ENCODE measurements at regions not wholly inside any gene's neighbourhood (a gene's known extent, or its start where the extent isn't known, plus 50 kb on each side); places are given as distances from the start of the nearest gene placed in this dataset.
"Not testable (repeated sequence)": the region's sequence is repeated elsewhere in the genome, so short reads cannot be mapped to it uniquely, and the experiment has no call there.

GRCh38 chr4:144421056-144421455 lies 224.9 kb upstream of the HHIP start:
- no peak for DNase-seq (ENCODE audit: low read depth)
- H3K36me3 ChIP-seq (ENCODE audit: control insufficient read depth, insufficient read depth, low read length, severe bottlenecking), result no peaks in the 10 kb centered on the region
- H3K4me1 ChIP-seq (ENCODE audit: control insufficient read depth, insufficient read depth, low read length), result peaks cover 7% of the 10 kb centered on the region

DNA sequence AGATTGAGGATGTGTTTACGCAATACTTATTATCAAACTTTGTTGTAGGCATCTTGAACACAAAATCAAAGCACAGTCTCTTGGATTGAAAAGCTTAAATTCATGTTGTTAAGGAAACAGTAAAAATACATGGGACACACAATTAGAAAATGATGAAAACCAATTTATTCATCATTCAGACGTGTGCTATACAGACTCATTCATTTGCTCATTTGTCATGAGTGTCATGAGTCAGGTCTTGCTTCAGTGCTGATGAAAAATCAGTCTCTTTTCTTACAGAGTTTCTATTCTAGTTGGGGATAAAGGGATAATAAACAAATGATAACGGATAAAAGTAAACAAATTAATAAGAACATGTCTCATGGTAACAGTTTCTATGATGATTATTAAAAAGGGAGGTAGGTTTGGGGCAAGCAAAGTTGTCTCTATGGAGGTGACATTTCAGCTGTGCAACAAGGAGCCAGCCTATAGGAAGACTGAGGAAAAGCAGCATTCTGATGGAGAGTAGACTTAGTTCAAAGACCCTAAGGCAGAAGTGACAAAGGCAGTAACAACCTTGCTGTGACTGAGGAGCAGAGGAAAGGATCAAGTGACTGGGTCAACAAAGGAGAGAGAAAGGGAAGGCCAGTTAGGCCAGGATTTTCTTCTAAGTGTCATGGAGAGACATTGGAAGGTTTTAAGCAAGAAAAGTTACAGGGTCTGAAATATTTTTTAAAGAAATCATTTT lies 224.0 kb upstream of the HHIP start:
- H3K4me1 ChIP-seq (ENCODE audit: control insufficient read depth, insufficient read depth, low read length), result peaks cover 7% of the 10 kb centered on the region
- H3K9ac ChIP-seq (ENCODE audit: low read length), result no peak overlapping the region
- no peak overlapping the region for H3K4me3 ChIP-seq (ENCODE audit: low read length)
- DNase-seq (ENCODE audit: low read depth), result no peak
- no peaks in the 10 kb centered on the region for H3K27me3 ChIP-seq (replicated peaks; ENCODE audit: control insufficient read depth, insufficient read depth, low read length)
- H3K36me3 ChIP-seq (ENCODE audit: control insufficient read depth, insufficient read depth, low read length, severe bottlenecking), result no peaks in the 10 kb centered on the region
- no peaks in the 10 kb centered on the region for H3K9me3 ChIP-seq (ENCODE audit: control insufficient read depth, low read length)

More at GRCh38 chr4:144421056-144421455, 224.9 kb upstream of the HHIP start:
- Histone ChIP-seq H3K27me3 (replicated peaks; ENCODE audit: control insufficient read depth, insufficient read depth, low read length) (no peaks in the 10 kb centered on the region), H3K4me3 (ENCODE audit: low read length) (no peak overlapping the region), H3K9me3 (ENCODE audit: control insufficient read depth, low read length) (no peaks in the 10 kb centered on the region), H3K9ac (ENCODE audit: low read length) (no peak overlapping the region)

DNA sequence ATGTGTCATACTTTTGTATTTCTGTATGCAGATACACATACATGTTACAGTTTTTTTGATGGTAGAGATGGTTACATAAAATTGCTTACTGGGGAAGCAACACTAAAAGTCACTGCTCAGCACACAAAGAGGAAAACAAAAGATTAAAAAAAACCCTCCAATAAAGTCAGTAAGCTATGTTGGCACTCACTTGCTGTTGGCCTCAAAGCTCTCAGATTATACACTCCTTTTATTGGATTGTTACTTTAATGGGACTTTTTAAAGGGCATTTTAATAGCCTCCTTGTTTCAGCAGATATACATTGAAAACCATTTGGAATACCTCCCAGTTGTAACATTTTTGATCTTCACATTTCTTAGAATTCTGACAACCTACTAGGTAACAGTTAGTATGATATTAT lies 222.0 kb upstream of the HHIP start:
- no peak overlapping the region for H3K4me3 ChIP-seq (ENCODE audit: low read length)
- H3K4me1 ChIP-seq (ENCODE audit: control insufficient read depth, insufficient read depth, low read length), result peaks cover 7% of the 10 kb centered on the region
- H3K27me3 ChIP-seq (replicated peaks; ENCODE audit: control insufficient read depth, insufficient read depth, low read length), result no peaks in the 10 kb centered on the region
- no peak for DNase-seq (ENCODE audit: low read depth)
- no peak overlapping the region for H3K9ac ChIP-seq (ENCODE audit: low read length)
- H3K36me3 ChIP-seq (ENCODE audit: control insufficient read depth, insufficient read depth, low read length, severe bottlenecking), result no peaks in the 10 kb centered on the region
- H3K9me3 ChIP-seq (ENCODE audit: control insufficient read depth, low read length), result no peaks in the 10 kb centered on the region

- H3K4me1 ChIP-seq (ENCODE audit: control insufficient read depth, insufficient read depth, low read length); H3K27me3 ChIP-seq (replicated peaks; ENCODE audit: control insufficient read depth, insufficient read depth, low read length); H3K4me3 ChIP-seq (ENCODE audit: low read length); DNase-seq (ENCODE audit: low read depth); H3K36me3 ChIP-seq (ENCODE audit: control insufficient read depth, insufficient read depth, low read length, severe bottlenecking); H3K9me3 ChIP-seq (ENCODE audit: control insufficient read depth, low read length); H3K9ac ChIP-seq (ENCODE audit: low read length): not testable (repeated sequence)
Observed at GRCh38 chr4:144426023-144426422, 219.9 kb upstream of the HHIP start.

DNA sequence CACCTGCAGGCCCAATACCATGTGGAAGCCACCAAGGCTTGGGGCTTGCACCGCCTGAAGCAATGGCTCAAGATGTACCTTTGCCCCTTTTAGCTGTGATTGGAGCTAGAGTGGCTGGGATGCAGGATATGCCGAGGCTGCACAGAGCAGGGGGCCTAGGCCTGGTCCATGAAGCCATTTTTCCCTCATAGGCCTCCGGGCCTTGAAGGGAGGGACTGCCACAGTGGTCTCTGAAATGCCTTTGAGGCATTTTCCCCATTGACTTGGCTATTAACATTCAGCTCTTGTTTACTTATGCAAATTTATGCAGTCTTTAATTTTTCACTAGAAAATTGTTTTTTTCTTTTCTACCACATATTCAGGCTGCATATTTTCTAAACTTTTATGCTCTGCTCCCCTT lies 203.2 kb upstream of the HHIP start:
- H3K4me1 ChIP-seq (ENCODE audit: control insufficient read depth, insufficient read depth, low read length), result no peaks in the 10 kb centered on the region
- no peak overlapping the region for H3K9ac ChIP-seq (ENCODE audit: low read length)
- H3K4me3 ChIP-seq (ENCODE audit: low read length), result no peak overlapping the region
- H3K9me3 ChIP-seq (ENCODE audit: control insufficient read depth, low read length), result no peaks in the 10 kb centered on the region
- H3K27me3 ChIP-seq (replicated peaks; ENCODE audit: control insufficient read depth, insufficient read depth, low read length), result no peaks in the 10 kb centered on the region
- H3K36me3 ChIP-seq (ENCODE audit: control insufficient read depth, insufficient read depth, low read length, severe bottlenecking), result no peaks in the 10 kb centered on the region
- no peak for DNase-seq (ENCODE audit: low read depth)

- Histone ChIP-seq H3K4me1 (ENCODE audit: control insufficient read depth, insufficient read depth, low read length) (peaks cover 10% of the 10 kb centered on the region), H3K9ac (ENCODE audit: low read length) (no peak overlapping the region), H3K27me3 (replicated peaks; ENCODE audit: control insufficient read depth, insufficient read depth, low read length) (no peaks in the 10 kb centered on the region), H3K9me3 (ENCODE audit: control insufficient read depth, low read length) (no peaks in the 10 kb centered on the region), H3K4me3 (ENCODE audit: low read length) (peak overlapping the region; percentile 40), H3K36me3 (ENCODE audit: control insufficient read depth, insufficient read depth, low read length, severe bottlenecking) (no peaks in the 10 kb centered on the region)
- no peak for DNase-seq (ENCODE audit: low read depth)
Observed at GRCh38 chr4:144449611-144450010, 196.3 kb upstream of the HHIP start.

GRCh38 chr4:144450526-144450925 lies 195.4 kb upstream of the HHIP start:
- Histone ChIP-seq H3K4me3 (ENCODE audit: low read length) (no peak overlapping the region), H3K36me3 (ENCODE audit: control insufficient read depth, insufficient read depth, low read length, severe bottlenecking) (no peaks in the 10 kb centered on the region), H3K9ac (ENCODE audit: low read length) (no peak overlapping the region), H3K27me3 (replicated peaks; ENCODE audit: control insufficient read depth, insufficient read depth, low read length) (no peaks in the 10 kb centered on the region), H3K9me3 (ENCODE audit: control insufficient read depth, low read length) (no peaks in the 10 kb centered on the region), H3K4me1 (ENCODE audit: control insufficient read depth, insufficient read depth, low read length) (peaks cover 10% of the 10 kb centered on the region)
- no peak for DNase-seq (ENCODE audit: low read depth)

DNA sequence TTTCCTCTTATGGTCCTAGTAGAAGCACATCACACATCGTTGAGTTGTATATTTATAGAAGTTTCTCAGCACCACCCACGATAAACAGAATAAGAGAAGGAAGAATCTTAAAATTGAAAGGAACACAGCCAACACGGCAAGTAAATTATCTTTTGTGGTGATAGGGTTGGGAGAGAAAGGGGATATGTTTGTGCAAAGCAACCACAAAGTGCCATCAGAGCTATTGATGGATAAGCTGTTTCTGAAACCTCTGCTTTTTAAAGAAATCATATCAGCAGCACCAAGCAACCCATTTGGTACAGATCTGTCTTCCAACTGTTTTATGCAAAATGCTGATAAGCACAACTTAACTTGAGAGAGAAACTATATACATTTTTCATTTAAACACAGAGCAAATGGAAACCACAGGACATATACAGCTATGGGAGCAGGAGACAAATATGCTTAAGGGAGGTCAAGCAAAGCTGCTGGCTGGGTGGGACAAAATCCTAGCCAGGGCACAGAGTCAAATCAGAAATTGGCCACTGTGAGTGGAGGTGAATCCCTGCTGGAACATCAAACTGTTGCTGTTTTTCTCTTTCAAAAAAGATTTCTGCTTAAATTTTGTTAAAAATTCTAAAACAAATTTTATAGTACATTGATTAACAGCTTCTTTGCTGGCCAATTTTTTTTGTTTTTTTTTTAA lies 194.0 kb upstream of the HHIP start:
- no peaks in the 10 kb centered on the region for H3K36me3 ChIP-seq (ENCODE audit: control insufficient read depth, insufficient read depth, low read length, severe bottlenecking)
- H3K27me3 ChIP-seq (replicated peaks; ENCODE audit: control insufficient read depth, insufficient read depth, low read length), result no peaks in the 10 kb centered on the region
- no peak for DNase-seq (ENCODE audit: low read depth)
- H3K4me3 ChIP-seq (ENCODE audit: low read length), result no peak overlapping the region
- H3K4me1 ChIP-seq (ENCODE audit: control insufficient read depth, insufficient read depth, low read length), result peaks cover 10% of the 10 kb centered on the region
- H3K9me3 ChIP-seq (ENCODE audit: control insufficient read depth, low read length), result no peaks in the 10 kb centered on the region
- no peak overlapping the region for H3K9ac ChIP-seq (ENCODE audit: low read length)

DNA sequence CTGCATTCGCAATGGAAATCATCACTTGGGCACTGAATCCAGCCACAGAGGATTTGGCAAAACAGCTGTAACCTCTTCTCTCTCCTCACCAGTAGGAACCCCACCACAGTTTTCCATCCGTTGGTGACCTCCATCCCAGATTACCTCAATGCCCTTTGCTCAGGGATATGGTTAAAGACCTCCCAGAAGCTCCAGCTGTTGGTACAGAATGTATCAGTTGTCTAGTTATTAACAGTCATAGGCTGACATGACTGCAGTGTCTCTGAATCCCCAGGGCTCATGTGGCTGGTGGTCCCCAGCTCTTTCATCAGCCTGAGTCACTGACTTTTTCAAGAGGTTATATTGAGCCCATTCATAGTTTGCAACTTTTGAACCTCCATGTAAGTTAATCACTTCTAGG lies 189.8 kb upstream of the HHIP start:
- Histone ChIP-seq H3K36me3 (ENCODE audit: control insufficient read depth, insufficient read depth, low read length, severe bottlenecking) (no peaks in the 10 kb centered on the region), H3K4me1 (ENCODE audit: control insufficient read depth, insufficient read depth, low read length) (no peaks in the 10 kb centered on the region), H3K9me3 (ENCODE audit: control insufficient read depth, low read length) (no peaks in the 10 kb centered on the region), H3K4me3 (ENCODE audit: low read length) (no peak overlapping the region), H3K9ac (ENCODE audit: low read length) (no peak overlapping the region), H3K27me3 (replicated peaks; ENCODE audit: control insufficient read depth, insufficient read depth, low read length) (peaks cover 3% of the 10 kb centered on the region)
- no peak for DNase-seq (ENCODE audit: low read depth)

GRCh38 chr4:144461906-144462305 lies 184.1 kb upstream of the HHIP start:
- no peak for DNase-seq (ENCODE audit: low read depth)
- Histone ChIP-seq H3K9me3 (ENCODE audit: control insufficient read depth, low read length) (no peaks in the 10 kb centered on the region), H3K27me3 (replicated peaks; ENCODE audit: control insufficient read depth, insufficient read depth, low read length) (peaks cover 3% of the 10 kb centered on the region), H3K4me1 (ENCODE audit: control insufficient read depth, insufficient read depth, low read length) (no peaks in the 10 kb centered on the region), H3K4me3 (ENCODE audit: low read length) (no peak overlapping the region), H3K9ac (ENCODE audit: low read length) (no peak overlapping the region), H3K36me3 (ENCODE audit: control insufficient read depth, insufficient read depth, low read length, severe bottlenecking) (no peaks in the 10 kb centered on the region)

DNA sequence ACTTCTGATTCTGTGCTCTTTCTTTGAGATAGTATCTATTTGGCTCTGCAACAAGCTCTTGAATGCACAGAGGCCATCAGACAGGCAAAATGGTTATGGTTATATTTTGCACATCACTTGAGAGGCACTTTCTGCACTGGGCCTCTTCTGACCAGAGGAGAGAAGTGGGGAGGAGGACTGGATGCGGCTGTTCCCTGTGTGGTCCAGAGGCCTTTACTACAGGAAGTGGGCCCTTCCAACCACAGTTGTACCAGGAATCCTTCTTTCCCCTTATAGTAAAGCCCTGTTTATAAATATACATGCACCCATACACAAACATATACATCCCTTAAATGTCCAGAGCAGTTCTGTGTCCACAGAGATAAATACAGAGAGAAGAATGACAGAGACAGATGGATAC lies 182.7 kb upstream of the HHIP start:
- no peaks in the 10 kb centered on the region for H3K4me1 ChIP-seq (ENCODE audit: control insufficient read depth, insufficient read depth, low read length)
- peaks cover 2% of the 10 kb centered on the region for H3K9me3 ChIP-seq (ENCODE audit: control insufficient read depth, low read length)
- no peak overlapping the region for H3K9ac ChIP-seq (ENCODE audit: low read length)
- no peak for DNase-seq (ENCODE audit: low read depth)
- no peaks in the 10 kb centered on the region for H3K27me3 ChIP-seq (replicated peaks; ENCODE audit: control insufficient read depth, insufficient read depth, low read length)
- H3K4me3 ChIP-seq (ENCODE audit: low read length), result no peak overlapping the region
- no peaks in the 10 kb centered on the region for H3K36me3 ChIP-seq (ENCODE audit: control insufficient read depth, insufficient read depth, low read length, severe bottlenecking)
